ENCODE measurements at regions not wholly inside any gene's neighbourhood (a gene's known extent, or its start where the extent isn't known, plus 50 kb on each side); places are given as distances from the start of the nearest gene placed in this dataset.

DNA sequence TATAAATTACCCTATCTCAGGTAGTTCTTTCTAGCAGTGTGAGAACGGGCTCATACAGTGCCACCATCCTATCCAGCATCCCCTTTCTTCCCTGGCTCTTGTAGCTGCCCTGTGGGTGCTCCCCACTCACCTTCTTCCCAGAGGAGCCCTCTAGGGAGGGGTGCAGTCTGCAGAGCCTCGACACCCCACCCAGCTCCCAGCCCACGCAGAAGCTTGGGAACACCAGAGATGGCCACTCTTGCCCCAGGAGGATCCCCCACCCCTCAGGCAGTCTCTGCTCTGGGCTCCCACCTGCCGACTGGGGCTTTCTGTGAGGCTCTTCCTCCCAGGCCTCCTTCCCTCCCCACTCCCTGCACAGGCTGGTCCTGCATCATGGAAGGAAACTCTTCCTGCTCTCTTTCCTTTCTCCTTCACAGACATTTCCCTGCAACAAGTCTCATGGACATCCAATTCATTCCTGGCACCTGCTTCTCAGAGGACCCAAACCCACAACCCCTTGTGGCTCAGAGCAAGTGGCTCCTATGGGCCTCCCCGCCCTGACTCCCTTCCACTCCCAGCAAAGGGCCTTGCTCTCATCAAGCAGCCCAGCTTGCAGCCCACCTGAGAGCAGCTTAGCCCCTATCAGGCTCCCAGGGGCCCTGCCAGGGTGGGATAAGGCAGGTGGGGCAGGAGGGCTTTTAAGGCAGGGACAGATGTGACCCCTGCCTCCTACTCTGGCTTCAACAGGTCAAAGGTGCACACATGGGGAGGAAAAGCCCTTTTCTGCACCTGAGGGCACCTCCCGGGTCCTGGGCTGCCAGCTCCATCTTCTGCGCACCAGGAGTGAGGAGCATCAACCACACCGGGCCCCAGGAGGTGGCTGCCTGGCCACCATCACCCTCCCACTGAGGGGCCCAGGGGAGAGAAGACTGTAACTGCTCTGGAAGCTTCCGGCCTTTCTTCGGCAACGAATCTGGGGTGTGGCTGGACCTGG is 263.8 kb upstream of the TNRC6C start:
- DNase-seq, result no peak

DNA sequence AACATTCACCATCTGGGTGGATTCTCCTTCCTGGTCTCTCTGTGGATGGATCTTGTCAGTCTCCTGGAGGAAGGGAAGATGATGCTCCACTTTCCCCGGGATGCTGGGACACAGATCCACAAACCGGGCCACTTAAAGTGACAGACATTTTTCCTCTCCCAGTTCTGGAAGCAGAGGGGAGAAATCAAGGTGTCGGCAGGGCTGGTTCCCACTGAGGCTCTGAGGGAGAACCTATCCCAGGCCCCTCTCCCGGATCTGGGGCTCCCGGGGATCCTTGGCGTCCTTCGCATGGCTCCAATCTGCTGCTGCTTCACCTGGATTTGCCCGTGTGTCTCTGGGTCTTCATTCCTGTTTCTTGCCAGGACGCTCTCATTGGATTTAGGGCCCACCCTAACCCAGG is 263.1 kb upstream of the TNRC6C start:
- no peak for DNase-seq

- no peak for DNase-seq
Observed at GRCh38 chr17:77696151-77696720, 262.3 kb upstream of the TNRC6C start.

DNA sequence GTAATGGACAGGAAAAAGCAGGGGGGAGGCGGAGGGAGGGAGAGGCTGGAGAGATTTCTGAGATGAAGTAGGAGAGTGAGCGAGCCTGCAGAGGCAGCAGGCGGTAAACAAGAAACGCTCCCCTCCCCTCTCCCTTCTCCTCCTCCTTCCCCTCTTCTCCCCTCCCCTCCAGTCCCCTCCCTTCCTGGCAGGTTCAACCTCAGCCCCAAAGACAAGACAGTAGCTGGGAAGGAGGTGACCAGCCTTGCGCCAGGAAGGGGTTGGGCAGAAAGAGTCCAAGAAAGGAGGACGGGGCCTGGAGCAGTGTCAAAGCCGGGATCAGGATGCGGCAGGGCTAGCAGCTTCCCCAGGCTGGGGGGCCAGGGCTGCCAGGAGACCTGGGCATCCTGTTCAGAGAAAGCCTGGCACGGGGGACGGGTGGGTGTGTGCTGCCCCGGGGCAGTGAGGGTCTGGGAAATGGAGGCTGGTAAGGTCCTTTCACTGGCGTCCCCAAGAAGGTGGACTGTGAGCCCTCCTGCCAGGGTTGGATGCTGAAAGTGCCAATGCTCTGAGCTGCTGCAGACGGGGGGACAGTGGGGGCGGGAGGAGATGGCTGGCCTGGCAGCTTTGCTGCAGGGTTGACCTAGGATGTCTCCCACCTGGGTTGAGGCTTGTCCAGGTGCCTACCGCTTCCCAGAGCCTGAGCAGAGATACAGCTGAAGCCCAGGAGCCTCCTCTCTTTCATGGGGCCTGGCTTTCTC is 261.6 kb upstream of the TNRC6C start:
- no peak for DNase-seq

DNA sequence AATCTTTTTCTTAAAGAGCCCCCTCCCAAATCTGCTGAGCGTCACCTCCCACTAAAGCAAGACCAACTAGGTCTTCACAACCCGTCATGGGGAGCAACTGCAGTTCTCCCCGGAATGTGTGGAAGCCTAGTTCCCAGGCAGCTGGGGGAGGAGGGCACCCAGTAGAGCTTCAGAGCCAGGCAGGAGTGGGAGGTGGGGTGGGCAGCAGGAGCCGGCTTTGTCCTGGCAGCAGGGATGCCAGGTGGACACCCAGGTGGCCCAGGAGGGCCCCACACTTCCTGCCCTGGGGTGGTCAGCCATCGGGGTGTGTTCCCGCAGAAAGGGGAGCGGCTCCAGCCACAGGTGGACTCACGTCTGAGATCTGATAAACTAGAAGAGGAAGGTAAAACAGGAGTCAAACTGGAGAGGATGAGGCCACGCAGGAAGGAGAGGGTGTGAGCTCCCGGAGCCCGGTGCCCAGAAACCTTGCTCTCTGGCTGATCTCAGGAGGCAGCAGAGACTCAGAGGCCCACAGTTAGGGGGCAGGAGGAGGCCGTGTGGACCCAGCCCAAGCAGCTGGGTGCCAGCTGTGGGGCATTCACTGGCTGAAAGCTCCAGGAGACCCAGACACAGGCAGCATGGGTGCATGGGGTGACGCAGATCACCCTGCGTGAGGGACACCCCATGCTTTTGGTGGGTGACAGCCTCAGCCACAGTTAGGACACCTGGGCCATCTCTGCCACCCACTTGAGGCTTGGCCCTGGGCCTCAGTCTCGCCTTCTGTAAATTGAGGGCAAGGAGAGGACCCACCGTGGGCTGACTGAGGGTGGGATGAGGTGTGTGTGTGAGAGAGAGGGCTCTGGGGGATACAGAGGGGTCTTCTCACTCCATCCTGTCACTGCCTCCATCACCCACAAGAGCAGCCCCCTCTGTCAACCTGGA is 260.8 kb upstream of the TNRC6C start:
- no peak for DNase-seq

- DNase-seq, result no peak
Observed at GRCh38 chr17:77698903-77699623, 259.4 kb upstream of the TNRC6C start.

- no peak for DNase-seq
Observed at GRCh38 chr17:77700165-77700881, 258.2 kb upstream of the TNRC6C start.

DNA sequence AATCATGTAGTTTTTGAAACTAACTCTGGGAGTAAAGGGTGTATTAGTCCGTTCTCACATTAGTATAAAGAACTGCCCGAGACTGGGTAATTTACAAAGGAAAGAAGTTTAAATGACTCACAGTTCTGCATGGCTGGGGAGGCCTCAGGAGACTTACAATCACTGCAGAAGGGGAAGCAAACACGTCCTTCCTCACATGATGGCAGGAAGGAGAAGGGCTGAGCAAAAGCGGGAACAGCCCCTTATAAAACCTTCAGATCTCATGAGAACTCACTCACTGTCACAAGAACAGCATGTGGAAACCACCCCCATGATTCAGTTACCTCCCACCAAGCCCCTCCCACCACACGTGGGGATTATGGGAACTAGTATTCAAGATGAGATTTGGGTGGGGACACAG is 256.5 kb upstream of the TNRC6C start:
- DNase-seq, result no peak

DNA sequence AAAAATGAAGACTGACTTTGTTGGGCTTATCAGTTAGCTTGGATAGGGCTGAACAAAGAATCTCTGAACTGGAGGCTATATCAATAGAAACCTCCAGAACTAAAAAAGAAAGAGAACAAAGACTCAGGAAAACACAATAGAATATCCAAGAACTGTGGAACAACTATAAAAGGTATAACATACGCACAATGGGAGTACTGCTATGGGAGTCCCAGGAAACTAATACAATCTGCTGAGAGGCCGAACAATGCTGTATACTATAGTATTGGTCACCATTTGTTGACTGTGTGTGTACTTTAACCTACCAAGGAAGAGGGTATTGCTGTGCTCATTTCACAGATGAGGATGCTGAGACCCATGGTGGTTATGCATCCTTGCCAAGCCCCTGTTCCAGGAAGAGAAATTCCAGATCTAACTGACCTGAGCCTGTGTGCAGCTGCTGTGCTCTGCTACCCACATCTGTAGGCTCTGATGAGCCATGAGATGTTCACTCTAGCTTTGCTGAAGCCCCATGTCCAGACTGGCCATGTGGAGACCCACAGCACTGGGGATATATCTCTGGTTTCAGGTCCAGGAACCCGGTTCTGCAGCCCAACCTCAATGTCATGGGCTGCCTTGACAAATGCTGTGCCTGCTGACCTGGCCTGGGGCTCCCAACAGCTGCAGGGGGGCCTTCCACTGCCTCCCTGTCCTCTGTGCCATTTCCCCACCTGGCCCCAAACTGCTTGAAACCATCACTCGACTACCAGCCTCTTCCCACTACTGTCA is 254.3 kb upstream of the TNRC6C start:
- DNase-seq, result no peak

DNA sequence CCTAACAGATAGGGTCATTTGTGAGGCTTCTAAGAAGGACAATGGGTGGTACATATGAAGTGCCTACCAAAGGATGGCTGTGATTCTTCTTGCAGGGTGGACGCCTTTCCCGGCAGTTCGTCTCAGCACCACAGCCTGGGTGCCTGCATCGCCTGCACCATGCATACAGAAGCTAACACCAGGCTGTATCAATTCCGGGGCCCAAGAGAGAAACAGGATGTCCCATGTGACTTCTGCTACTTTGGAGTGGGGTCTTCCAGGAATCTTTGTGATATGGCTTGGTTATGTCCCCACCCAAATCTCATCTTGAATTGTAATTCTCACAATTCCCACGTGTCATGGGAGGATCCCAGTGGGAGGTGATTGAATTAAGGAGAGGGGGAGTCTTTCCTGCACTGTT is 251.6 kb upstream of the TNRC6C start:
- no peak for DNase-seq

DNA sequence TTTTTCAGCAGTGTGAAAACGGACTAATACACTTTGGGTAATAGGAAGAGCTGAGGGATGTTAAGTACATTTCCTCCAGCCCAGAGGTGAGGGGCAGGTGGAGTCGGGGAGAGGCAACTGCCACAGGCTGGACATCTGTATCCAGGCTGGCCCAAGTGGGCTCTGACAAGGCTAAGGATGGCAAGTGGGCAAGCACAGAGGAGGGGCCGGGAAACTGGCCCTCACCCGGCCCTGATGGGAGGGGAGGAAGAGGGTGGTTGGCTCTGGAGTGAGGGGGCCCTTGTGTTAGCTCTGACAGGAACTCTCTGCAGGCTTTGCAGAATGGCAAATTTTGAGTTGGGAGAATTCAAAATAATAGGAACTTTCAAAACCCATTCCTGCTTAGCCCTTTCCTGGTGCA is 251.0 kb upstream of the TNRC6C start:
- no peak for DNase-seq

- DNase-seq, result no peak
Observed at GRCh38 chr17:77708049-77708448, 250.5 kb upstream of the TNRC6C start.

DNA sequence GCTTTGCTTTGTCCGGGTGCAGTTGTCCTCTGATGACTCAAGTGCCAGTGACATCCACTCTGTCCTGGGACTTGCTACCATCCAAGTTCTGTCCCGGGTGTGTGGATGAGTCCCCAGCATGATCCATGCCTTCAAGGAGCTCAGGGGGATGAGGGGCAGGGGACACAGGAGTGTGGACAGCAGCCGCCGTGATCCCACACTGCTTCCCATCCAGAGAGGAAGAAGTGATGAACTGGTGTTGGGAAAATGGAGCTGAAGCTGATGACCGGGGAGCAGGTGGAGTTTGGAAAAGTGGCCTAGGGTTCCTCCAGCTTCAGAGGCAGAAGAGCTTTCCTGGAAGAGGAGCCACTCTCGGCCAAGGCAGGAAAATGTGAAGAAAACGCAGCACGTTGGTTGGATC is 249.6 kb upstream of the TNRC6C start:
- DNase-seq, result no peak

DNA sequence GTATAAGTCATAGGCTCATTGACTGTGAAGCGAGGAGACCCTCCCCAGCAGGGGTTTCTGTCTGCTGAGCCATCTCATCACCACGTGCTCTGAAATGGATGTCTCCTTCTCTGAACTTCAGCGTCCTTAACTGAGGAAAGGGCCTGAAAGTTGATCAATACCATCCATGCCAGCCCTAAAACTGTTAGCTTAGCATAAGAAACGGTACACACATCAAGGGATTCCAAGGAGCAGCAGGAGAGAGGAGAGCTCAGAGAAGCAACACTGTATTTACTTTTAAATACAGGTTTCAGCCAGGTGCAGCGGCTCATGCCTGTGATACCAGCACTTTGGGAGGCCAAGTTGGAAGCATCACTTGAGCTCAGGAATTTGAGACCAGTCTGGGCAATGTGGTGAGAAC is 248.9 kb upstream of the TNRC6C start:
- DNase-seq, result no peak

DNA sequence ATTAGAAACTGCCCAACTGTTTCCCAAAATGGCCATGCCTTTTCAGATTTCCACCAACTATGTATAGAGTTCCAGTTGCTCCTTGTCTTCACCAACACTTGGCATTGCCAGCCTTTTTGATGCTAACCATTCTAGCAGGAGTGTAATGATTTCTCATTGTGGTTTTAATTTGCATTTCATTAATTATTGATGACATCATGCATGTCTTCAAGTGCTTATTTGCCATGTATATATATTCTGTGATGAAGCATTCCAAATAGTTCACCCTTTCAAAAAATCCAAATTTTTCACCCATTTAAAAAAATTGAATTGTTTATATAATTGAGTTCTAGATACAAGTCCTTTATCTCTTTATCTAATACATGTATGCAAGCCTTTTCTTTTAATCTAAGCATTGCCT is 245.9 kb upstream of the TNRC6C start:
- DNase-seq, result no peak

- no peak for DNase-seq
Observed at GRCh38 chr17:77716289-77716926, 242.1 kb upstream of the TNRC6C start.

GRCh38 chr17:77717941-77718668 is 240.4 kb upstream of the TNRC6C start:
- DNase-seq, result no peak

GRCh38 chr17:77718669-77718961 is 239.9 kb upstream of the TNRC6C start:
- DNase-seq, result no peak

DNA sequence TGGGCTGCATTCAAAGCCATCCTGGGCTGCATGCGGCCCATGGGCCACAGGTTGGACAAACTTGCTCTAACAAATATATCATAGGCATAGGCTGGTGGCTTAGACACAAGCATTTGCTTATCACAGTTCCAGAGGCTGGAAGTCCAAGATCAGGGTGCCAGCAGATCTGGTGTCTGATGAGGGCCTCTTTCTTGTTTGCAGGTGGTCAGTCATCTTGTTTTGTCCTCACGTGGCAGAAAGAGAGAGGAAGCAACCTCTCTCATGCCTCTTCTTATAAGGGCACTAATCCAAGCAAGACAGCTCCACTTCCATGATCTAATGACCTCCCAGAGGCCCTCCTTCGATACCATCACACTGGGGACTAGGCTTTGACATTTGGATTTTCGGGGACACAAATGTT is 238.7 kb upstream of the TNRC6C start:
- DNase-seq, result no peak
